ENCODE measurements at regions not wholly inside any gene's neighbourhood (a gene's known extent, or its start where the extent isn't known, plus 50 kb on each side); places are given as distances from the start of the nearest gene placed in this dataset.

GRCh38 chr6:15985379-15985959 lies 143.4 kb upstream of the MYLIP start:
- peaks cover 16% of the 10 kb centered on the region for H3K4me1 ChIP-seq (ENCODE audit: low read length)
- no peaks in the 10 kb centered on the region for H3K36me3 ChIP-seq (replicated peaks; ENCODE audit: low read depth, low read length)
- no peak overlapping the region for H3K4me2 ChIP-seq (ENCODE audit: low read length)
- H3K79me2 ChIP-seq (ENCODE audit: low read length): no peaks in the 10 kb centered on the region
- H3K4me3 ChIP-seq (ENCODE audit: low read length): no peak overlapping the region
- H3K9me3 ChIP-seq (ENCODE audit: insufficient read depth, low read length): no peaks in the 10 kb centered on the region
- no peak overlapping the region for H2AFZ ChIP-seq (ENCODE audit: low read depth, low read length)
- no peaks in the 10 kb centered on the region for H4K20me1 ChIP-seq (ENCODE audit: insufficient read depth, low read length)
- H3K27me3 ChIP-seq (ENCODE audit: low read depth, low read length): no peaks in the 10 kb centered on the region
- no peak overlapping the region for H3K9ac ChIP-seq (ENCODE audit: low read length)
- TF ChIP-seq EZH2phosphoT487 (IDR thresholded peaks at IDR 0.05; ENCODE audit: low read depth): no peak
- no peak for TF ChIP-seq CTCF (IDR thresholded peaks at IDR 0.05; ENCODE audit: low read depth, low read length)
- no peak overlapping the region for H3K27ac ChIP-seq (ENCODE audit: low read length)

DNA sequence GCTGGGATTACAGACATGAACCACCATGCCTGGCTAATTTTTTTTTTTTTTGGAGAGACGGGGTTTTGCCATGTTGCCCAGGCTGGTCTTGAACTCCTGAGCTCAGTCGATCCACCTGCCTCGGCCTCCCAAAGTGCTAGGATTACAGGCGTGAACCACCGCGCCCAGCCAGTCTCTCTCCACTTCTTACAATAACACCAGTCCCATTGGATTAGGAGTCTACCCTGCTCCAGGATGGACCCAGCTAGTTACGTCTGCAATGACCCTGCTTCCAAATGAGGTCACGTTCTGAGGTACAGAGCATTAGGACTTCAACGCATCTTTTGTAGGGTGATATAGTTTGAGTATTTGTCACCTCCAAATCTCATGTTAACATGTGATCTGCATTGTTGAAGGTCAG lies 146.9 kb upstream of the MYLIP start:
- TF ChIP-seq EZH2phosphoT487 (IDR thresholded peaks at IDR 0.05; ENCODE audit: low read depth) (no peak), CTCF (IDR thresholded peaks at IDR 0.05; ENCODE audit: low read depth, low read length) (no peak)
- H3K36me3 ChIP-seq (replicated peaks; ENCODE audit: low read depth, low read length): no peaks in the 10 kb centered on the region
- H3K9ac ChIP-seq (ENCODE audit: low read length): no peak overlapping the region

DNA sequence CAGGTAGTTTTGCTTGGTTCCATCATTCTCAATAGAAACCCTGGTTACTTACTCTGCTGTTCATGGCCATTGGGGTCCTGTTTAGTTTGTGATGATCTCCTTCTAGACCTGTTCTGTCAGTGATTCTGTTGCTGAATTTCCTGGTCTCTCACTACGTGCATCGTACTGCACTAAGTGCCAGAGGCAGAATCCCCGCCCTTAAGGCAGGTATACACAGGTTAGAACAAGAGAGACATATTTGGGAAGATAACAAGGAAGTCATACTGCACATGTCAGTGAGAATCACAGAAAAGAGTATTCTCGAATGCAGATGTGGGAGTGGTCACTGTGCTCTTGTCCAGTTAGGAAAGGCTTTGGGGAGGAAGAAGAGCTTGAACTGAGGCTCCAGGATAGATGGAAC lies 148.1 kb upstream of the MYLIP start:
- no peak overlapping the region for H2AFZ ChIP-seq (ENCODE audit: low read depth, low read length)
- H3K4me2 ChIP-seq (ENCODE audit: low read length): no peak overlapping the region
- H3K36me3 ChIP-seq (replicated peaks; ENCODE audit: low read depth, low read length): no peaks in the 10 kb centered on the region
- H3K27me3 ChIP-seq (ENCODE audit: low read depth, low read length): no peaks in the 10 kb centered on the region
- TF ChIP-seq CTCF (IDR thresholded peaks at IDR 0.05; ENCODE audit: low read depth, low read length) (no peak), EZH2phosphoT487 (IDR thresholded peaks at IDR 0.05; ENCODE audit: low read depth) (no peak)
- H3K27ac ChIP-seq (ENCODE audit: low read length): no peak overlapping the region
- H3K9ac ChIP-seq (ENCODE audit: low read length): no peak overlapping the region
- H4K20me1 ChIP-seq (ENCODE audit: insufficient read depth, low read length): no peaks in the 10 kb centered on the region
- H3K4me3 ChIP-seq (ENCODE audit: low read length): no peak overlapping the region
- H3K4me1 ChIP-seq (ENCODE audit: low read length): no peaks in the 10 kb centered on the region
- no peaks in the 10 kb centered on the region for H3K79me2 ChIP-seq (ENCODE audit: low read length)
- H3K9me3 ChIP-seq (ENCODE audit: insufficient read depth, low read length): no peaks in the 10 kb centered on the region

More for the DNA sequence above, 146.9 kb upstream of the MYLIP start:
- Histone ChIP-seq H3K27ac (ENCODE audit: low read length) (no peak overlapping the region), H3K79me2 (ENCODE audit: low read length) (no peaks in the 10 kb centered on the region), H4K20me1 (ENCODE audit: insufficient read depth, low read length) (no peaks in the 10 kb centered on the region), H3K4me1 (ENCODE audit: low read length) (no peaks in the 10 kb centered on the region), H3K27me3 (ENCODE audit: low read depth, low read length) (no peaks in the 10 kb centered on the region), H3K4me2 (ENCODE audit: low read length) (no peak overlapping the region), H2AFZ (ENCODE audit: low read depth, low read length) (no peak overlapping the region), H3K9me3 (ENCODE audit: insufficient read depth, low read length) (no peaks in the 10 kb centered on the region), H3K4me3 (ENCODE audit: low read length) (no peak overlapping the region)

- no peak for TF ChIP-seq EZH2phosphoT487 (IDR thresholded peaks at IDR 0.05; ENCODE audit: low read depth)
- no peak for TF ChIP-seq CTCF (IDR thresholded peaks at IDR 0.05; ENCODE audit: low read depth, low read length)
- Histone ChIP-seq H3K27me3 (ENCODE audit: low read depth, low read length) (no peaks in the 10 kb centered on the region), H3K4me3 (ENCODE audit: low read length) (no peak overlapping the region), H3K36me3 (replicated peaks; ENCODE audit: low read depth, low read length) (no peaks in the 10 kb centered on the region), H3K4me1 (ENCODE audit: low read length) (no peaks in the 10 kb centered on the region), H3K4me2 (ENCODE audit: low read length) (no peak overlapping the region), H3K9ac (ENCODE audit: low read length) (no peak overlapping the region), H3K79me2 (ENCODE audit: low read length) (no peaks in the 10 kb centered on the region), H3K9me3 (ENCODE audit: insufficient read depth, low read length) (no peaks in the 10 kb centered on the region), H2AFZ (ENCODE audit: low read depth, low read length) (no peak overlapping the region), H3K27ac (ENCODE audit: low read length) (no peak overlapping the region), H4K20me1 (ENCODE audit: insufficient read depth, low read length) (no peaks in the 10 kb centered on the region)
Observed at GRCh38 chr6:15978426-15978825, 150.5 kb upstream of the MYLIP start.
